Large intestine (tissue), 3 donors: ENCODE measurements at regions not wholly inside any gene's neighbourhood (a gene's known extent, or its start where the extent isn't known, plus 50 kb on each side); places are given as distances from the start of the nearest gene placed in this dataset.
"Not testable (repeated sequence)": the region's sequence is repeated elsewhere in the genome, so short reads cannot be mapped to it uniquely, and the experiment has no call there.

Experiments used
- DNase-seq, 2 donors: peaks; one replicate each; pipeline versions ENCODE4 v3.0.0 to v3.0.0-alpha.2; 2013
- H3K27ac ChIP-seq: one replicate; pipeline ENCODE4 v1.5.1; 2013; ENCODE audit warnings: low read length
- H3K27me3 ChIP-seq: 2 replicates; pipeline ENCODE4 v1.6.1; 2013; ENCODE audit warnings: low read length; ENCODE audit not compliant: control insufficient read depth, insufficient read depth
- H3K36me3 ChIP-seq: 2 replicates; pipeline ENCODE4 v1.6.1; 2013; ENCODE audit warnings: low read length; ENCODE audit not compliant: control insufficient read depth, insufficient read depth
- H3K4me1 ChIP-seq: one replicate; pipeline ENCODE4 v1.6.1; 2013; ENCODE audit warnings: low read length; ENCODE audit not compliant: control insufficient read depth, insufficient read depth
- H3K4me3 ChIP-seq: one replicate; pipeline ENCODE4 v1.5.1; 2013; ENCODE audit warnings: low read length
- H3K9me3 ChIP-seq: one replicate; pipeline ENCODE4 v1.6.1; 2013; ENCODE audit warnings: mild to moderate bottlenecking, low read depth, low read length, moderate library complexity; ENCODE audit not compliant: control insufficient read depth
- WGBS: methylation state at CpG from one replicate; pipeline ENCODE4 v1.1.5; 2013; ENCODE audit warnings: low lambda C conversion rate; ENCODE audit not compliant: insufficient coverage; 5-methylcytosine and 5-hydroxymethylcytosine counted together

- DNase-seq, result no peak
- Histone ChIP-seq H3K36me3 (no peaks in the 10 kb centered on the region), H3K4me1 (no peaks in the 10 kb centered on the region), H3K27ac (no peak overlapping the region), H3K9me3 (peaks cover 8% of the 10 kb centered on the region), H3K4me3 (no peak overlapping the region), H3K27me3 (no peaks in the 10 kb centered on the region)
- 94% methylated on average over 2 of the region's 6 CpGs for WGBS
Measured at GRCh38 chrX:758917-759316, 128.3 kb downstream of the SHOX start.

- Histone ChIP-seq H3K27me3 (no peaks in the 10 kb centered on the region), H3K4me3 (no peak overlapping the region), H3K4me1 (no peaks in the 10 kb centered on the region), H3K36me3 (no peaks in the 10 kb centered on the region), H3K9me3 (no peaks in the 10 kb centered on the region), H3K27ac (no peak overlapping the region)
- WGBS, result 83% methylated on average over 1 of the region's 9 CpGs
- DNase-seq, result no peak
Measured at GRCh38 chrX:750812-751211, 120.2 kb downstream of the SHOX start.

- H3K9me3 ChIP-seq, result no peaks in the 10 kb centered on the region
- H3K4me1 ChIP-seq, result no peaks in the 10 kb centered on the region
- no peak for DNase-seq
- H3K27me3 ChIP-seq, result no peaks in the 10 kb centered on the region
- 87% methylated on average over 2 of the region's 5 CpGs for WGBS
- no peaks in the 10 kb centered on the region for H3K36me3 ChIP-seq
- no peak overlapping the region for H3K27ac ChIP-seq
- H3K4me3 ChIP-seq, result no peak overlapping the region
Measured at GRCh38 chrX:750263-750662, 119.7 kb downstream of the SHOX start.

GRCh38 chrX:747176-747575 lies 116.6 kb downstream of the SHOX start:
- H3K9me3 ChIP-seq, result no peaks in the 10 kb centered on the region
- no peaks in the 10 kb centered on the region for H3K4me1 ChIP-seq
- no CpG with 5 or more reads among the region's 2 CpGs for WGBS
- DNase-seq, result no peak
- H3K36me3 ChIP-seq, result no peaks in the 10 kb centered on the region
- no peaks in the 10 kb centered on the region for H3K27me3 ChIP-seq
- no peak overlapping the region for H3K4me3 ChIP-seq
- H3K27ac ChIP-seq, result no peak overlapping the region

GRCh38 chrX:739611-740010 lies 109.0 kb downstream of the SHOX start:
- no peak overlapping the region for H3K4me3 ChIP-seq
- H3K4me1 ChIP-seq, result no peaks in the 10 kb centered on the region
- H3K36me3 ChIP-seq, result no peaks in the 10 kb centered on the region
- no peak overlapping the region for H3K27ac ChIP-seq
- no peak for DNase-seq
- H3K27me3 ChIP-seq, result no peaks in the 10 kb centered on the region
- no CpG with 5 or more reads among the region's 10 CpGs for WGBS
- no peaks in the 10 kb centered on the region for H3K9me3 ChIP-seq

GRCh38 chrX:737021-737420 lies 106.4 kb downstream of the SHOX start:
- not testable (repeated sequence) for H3K27me3 ChIP-seq, H3K9me3 ChIP-seq, H3K4me3 ChIP-seq, H3K27ac ChIP-seq, H3K36me3 ChIP-seq, H3K4me1 ChIP-seq, DNase-seq
- WGBS, result no CpG with 5 or more reads among the region's 3 CpGs

GRCh38 chrX:734362-734761 lies 103.8 kb downstream of the SHOX start:
- H3K4me1 ChIP-seq, result no peaks in the 10 kb centered on the region
- no peak overlapping the region for H3K27ac ChIP-seq
- 90% methylated on average over 2 of the region's 17 CpGs for WGBS
- no peaks in the 10 kb centered on the region for H3K27me3 ChIP-seq
- no peak for DNase-seq
- H3K36me3 ChIP-seq, result no peaks in the 10 kb centered on the region
- no peak overlapping the region for H3K4me3 ChIP-seq
- no peaks in the 10 kb centered on the region for H3K9me3 ChIP-seq

- Histone ChIP-seq H3K27ac (no peak overlapping the region), H3K9me3 (no peaks in the 10 kb centered on the region), H3K36me3 (no peaks in the 10 kb centered on the region), H3K4me1 (no peaks in the 10 kb centered on the region), H3K27me3 (no peaks in the 10 kb centered on the region), H3K4me3 (no peak overlapping the region)
- 80% methylated on average over 1 of the region's 9 CpGs for WGBS
- DNase-seq, result no peak
Measured at GRCh38 chrX:733961-734360, 103.4 kb downstream of the SHOX start.

GRCh38 chrX:729583-730409 lies 99.2 kb downstream of the SHOX start:
- Histone ChIP-seq H3K9me3 (no peaks in the 10 kb centered on the region), H3K27ac (no peak overlapping the region), H3K4me1 (no peaks in the 10 kb centered on the region), H3K4me3 (no peak overlapping the region), H3K27me3 (no peaks in the 10 kb centered on the region), H3K36me3 (no peaks in the 10 kb centered on the region)
- 76% methylated on average over 4 of the region's 21 CpGs for WGBS
- no peak for DNase-seq

- DNase-seq, H3K9me3 ChIP-seq, H3K27ac ChIP-seq, H3K27me3 ChIP-seq, H3K4me1 ChIP-seq, H3K36me3 ChIP-seq, H3K4me3 ChIP-seq: not testable (repeated sequence)
- no CpG with 5 or more reads among the region's 14 CpGs for WGBS
Measured at GRCh38 chrX:729101-729500, 98.5 kb downstream of the SHOX start.

- not testable (repeated sequence) for DNase-seq, H3K4me3 ChIP-seq, H3K27ac ChIP-seq, H3K4me1 ChIP-seq, H3K9me3 ChIP-seq, H3K27me3 ChIP-seq, H3K36me3 ChIP-seq
- WGBS, result no CpG with 5 or more reads among the region's 11 CpGs
Measured at GRCh38 chrX:728639-729038, 98.0 kb downstream of the SHOX start.
